Epithelial cell of esophagus (primary cell): ENCODE measurements at regions not wholly inside any gene's neighbourhood (a gene's known extent, or its start where the extent isn't known, plus 50 kb on each side); places are given as distances from the start of the nearest gene placed in this dataset.

Experiments used
- DNase-seq: peaks from one replicate; pipeline ENCODE4 v3.0.0; 2010; ENCODE audit warnings: low read depth
- H3K4me3 ChIP-seq: 2 replicates; pipeline ENCODE4 v1.5.1; 2011; ENCODE audit warnings: mild to moderate bottlenecking, low read length, control low read depth
- TF ChIP-seq, protein P1 (sequence below): IDR thresholded peaks from 2 replicates; pipeline ENCODE4 v1.5.1; 2011; ENCODE audit warnings: low read depth, mild to moderate bottlenecking, low read length, control low read depth, inconsistent platforms; ENCODE audit not compliant: insufficient read depth; ENCODE audit errors: missing control alignments

GRCh38 chr11:103633068-103633788 lies 403.2 kb upstream of the DDI1 start:
- H3K4me3 ChIP-seq, result no peak overlapping the region
- TF ChIP-seq, protein P1, sequence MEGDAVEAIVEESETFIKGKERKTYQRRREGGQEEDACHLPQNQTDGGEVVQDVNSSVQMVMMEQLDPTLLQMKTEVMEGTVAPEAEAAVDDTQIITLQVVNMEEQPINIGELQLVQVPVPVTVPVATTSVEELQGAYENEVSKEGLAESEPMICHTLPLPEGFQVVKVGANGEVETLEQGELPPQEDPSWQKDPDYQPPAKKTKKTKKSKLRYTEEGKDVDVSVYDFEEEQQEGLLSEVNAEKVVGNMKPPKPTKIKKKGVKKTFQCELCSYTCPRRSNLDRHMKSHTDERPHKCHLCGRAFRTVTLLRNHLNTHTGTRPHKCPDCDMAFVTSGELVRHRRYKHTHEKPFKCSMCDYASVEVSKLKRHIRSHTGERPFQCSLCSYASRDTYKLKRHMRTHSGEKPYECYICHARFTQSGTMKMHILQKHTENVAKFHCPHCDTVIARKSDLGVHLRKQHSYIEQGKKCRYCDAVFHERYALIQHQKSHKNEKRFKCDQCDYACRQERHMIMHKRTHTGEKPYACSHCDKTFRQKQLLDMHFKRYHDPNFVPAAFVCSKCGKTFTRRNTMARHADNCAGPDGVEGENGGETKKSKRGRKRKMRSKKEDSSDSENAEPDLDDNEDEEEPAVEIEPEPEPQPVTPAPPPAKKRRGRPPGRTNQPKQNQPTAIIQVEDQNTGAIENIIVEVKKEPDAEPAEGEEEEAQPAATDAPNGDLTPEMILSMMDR, result no peak
- no peak for DNase-seq

DNA sequence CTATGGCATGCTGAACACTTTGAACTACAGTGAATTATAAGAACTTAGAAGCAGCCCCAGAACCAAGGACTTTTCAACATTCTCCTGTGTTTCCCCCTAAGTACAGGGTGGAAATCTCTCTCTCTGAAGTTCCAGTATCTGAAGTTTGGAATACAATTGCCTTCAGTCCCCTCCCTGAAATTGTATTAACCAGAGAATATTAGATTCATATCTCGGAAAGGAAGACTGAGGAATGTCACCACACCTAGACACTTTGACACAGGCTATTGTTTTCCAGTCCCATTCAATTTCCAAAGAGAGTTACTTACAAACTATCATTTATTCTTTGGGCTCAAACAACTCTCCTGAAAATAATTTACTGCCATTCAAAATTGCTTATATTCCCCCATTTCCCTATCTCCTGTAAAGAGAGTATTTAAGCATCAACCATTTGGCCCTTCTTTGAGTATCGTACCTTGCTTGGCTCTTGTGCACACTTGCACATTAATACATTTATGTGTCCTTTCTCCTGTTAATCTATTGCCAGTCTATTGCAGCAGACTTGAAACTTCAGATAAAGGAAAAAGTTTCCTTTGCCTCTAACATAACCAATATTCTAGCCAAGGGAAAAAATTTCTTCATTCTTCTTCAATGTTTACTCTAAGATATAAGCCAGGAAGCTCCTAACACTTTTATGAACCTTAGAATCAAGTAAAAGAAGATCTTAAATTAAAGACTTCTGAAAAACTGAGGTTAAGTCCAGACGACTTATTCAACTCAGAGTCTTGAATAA lies 402.4 kb upstream of the DDI1 start:
- no peak overlapping the region for H3K4me3 ChIP-seq
- no peak for DNase-seq
- TF ChIP-seq, protein P1, result no peak

GRCh38 chr11:103636232-103636631 lies 400.2 kb upstream of the DDI1 start:
- TF ChIP-seq, protein P1, result no peak
- H3K4me3 ChIP-seq, result no peak overlapping the region
- no peak for DNase-seq

GRCh38 chr11:103637295-103637694 lies 399.1 kb upstream of the DDI1 start:
- TF ChIP-seq, protein P1, result no peak
- DNase-seq, result peak; percentile 27
- no peak overlapping the region for H3K4me3 ChIP-seq

DNA sequence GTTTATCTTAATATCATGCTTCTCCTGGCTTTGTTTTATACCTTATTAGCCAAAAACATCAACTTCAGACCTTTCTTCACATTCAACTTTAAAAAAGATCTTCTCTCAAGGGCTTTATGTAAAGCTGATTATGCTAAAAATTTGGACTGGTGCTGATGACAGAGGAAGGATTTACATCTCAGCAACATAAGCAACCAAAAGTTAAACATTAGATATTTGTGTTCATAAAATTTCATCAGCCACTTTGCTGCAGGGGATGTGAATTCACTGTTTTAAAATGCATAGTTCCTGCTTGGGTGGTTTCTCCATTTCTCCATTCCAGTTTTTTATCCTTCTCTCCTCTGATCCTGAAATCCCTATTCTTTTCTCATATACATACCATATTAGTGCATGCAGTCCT lies 398.6 kb upstream of the DDI1 start:
- no peak for DNase-seq
- TF ChIP-seq, protein P1, result no peak
- no peak overlapping the region for H3K4me3 ChIP-seq

- DNase-seq, result no peak
- no peak overlapping the region for H3K4me3 ChIP-seq
- TF ChIP-seq, protein P1, result no peak
Measured at GRCh38 chr11:103644676-103645075, 391.8 kb upstream of the DDI1 start.
